K562 (cell line): ENCODE measurements at regions not wholly inside any gene's neighbourhood (a gene's known extent, or its start where the extent isn't known, plus 50 kb on each side); places are given as distances from the start of the nearest gene placed in this dataset.

Experiments
- ATAC-seq: fragments of 200-7000 bp; cut with Tn5 transposase; 3 replicates; pipeline ENCODE4 v1.9.1; 2020; ENCODE audit warnings: moderate library complexity
- BruUV-seq: library from RNA; stranded (reverse); fragments of 400-500 nt; replicated peaks from 2 replicates; lab custom pipeline; 2021; lab: Mats Ljungman, UMichigan
- CTCF ChIA-PET: fragments of 300-600 bp; formaldehyde crosslinking; extraction: SDS; loops from one replicate; lab custom pipeline; 2021; ENCODE audit warnings: low intra/inter-chr PET ratio; lab: Yijun Ruan, JAX
- POLR2A ChIA-PET: fragments of 300-600, 350-650 bp; sonication (Branson Sonifier 250); formaldehyde crosslinking; extraction: SDS; loops from one replicate; lab custom pipeline; 2021; ENCODE audit warnings: antibody characterized with exemption, inconsistent platforms; lab: Yijun Ruan, JAX
- DNase-seq, 4 experiments: peaks; one replicate each; pipeline versions ENCODE4 v3.0.0 to v3.0.0-alpha.2; 2011 to 2018; ENCODE audit warnings: low spot score in 3 of 4, mixed read lengths in 3 of 4; ENCODE audit errors: extremely low read depth in 1 of 4
- FAIRE-seq: peaks from 2 replicates; lab custom pipeline; 2011; peaks lifted over from hg19 to GRCh38; lab: Jason Lieb, UNC
- H2AFZ ChIP-seq: 2 replicates; pipeline ENCODE4 v1.6.0; 2011; ENCODE audit warnings: low read depth, low read length, control low read depth, inconsistent platforms
- H3K27ac ChIP-seq: fragments of 200-600 bp; 3 replicates; pipeline ENCODE4 v1.8.0; 2011; ENCODE audit warnings: low read depth, mild to moderate bottlenecking, control low read depth, inconsistent platforms, low read length, moderate library complexity, mixed read lengths; ENCODE audit errors: extremely low read depth
- H3K27me3 ChIP-seq, 2 experiments: fragments of 300-600 bp in 1 of 2; 2 replicates in 1 of 2; 3 replicates in 1 of 2; pipeline versions ENCODE4 v1.6.0 to v1.8.0; 2011; ENCODE audit warnings: inconsistent platforms in 2 of 2, low read length in 2 of 2, mild to moderate bottlenecking in 1 of 2, mixed read lengths in 1 of 2, moderate library complexity in 1 of 2; ENCODE audit not compliant: control insufficient read depth in 2 of 2, insufficient read depth in 2 of 2
- H3K36me3 ChIP-seq: fragments of 300-600 bp; 3 replicates; pipeline ENCODE4 v1.8.0; 2011; ENCODE audit warnings: mild to moderate bottlenecking, low read length, inconsistent platforms; ENCODE audit not compliant: control insufficient read depth, insufficient read depth
- H3K4me1 ChIP-seq, 2 experiments: fragments of 200-600 bp in 1 of 2; replicated peaks in 1 of 2; 2 replicates in 1 of 2; 3 replicates in 1 of 2; pipeline versions ENCODE4 v1.5.1 to v1.8.0; 2011; ENCODE audit warnings: inconsistent platforms in 2 of 2, low read length in 2 of 2, mild to moderate bottlenecking in 1 of 2, mixed read lengths in 1 of 2, moderate library complexity in 1 of 2; ENCODE audit not compliant: control insufficient read depth in 2 of 2, insufficient read depth in 2 of 2
- H3K4me2 ChIP-seq: 2 replicates; pipeline ENCODE4 v1.6.1; 2011; ENCODE audit warnings: low read length, control low read depth, inconsistent platforms, mixed read lengths; ENCODE audit not compliant: insufficient read depth
- H3K4me3 ChIP-seq: fragments of 200-600 bp; sonication (generic), shearing (Covaris generic); 2 replicates; pipeline ENCODE4 v1.5.1; 2016; ENCODE audit warnings: control low read depth, inconsistent platforms
- H3K79me2 ChIP-seq: fragments of 200-600 bp; 3 replicates; pipeline ENCODE4 v1.8.0; 2011; ENCODE audit warnings: low read length, inconsistent platforms; ENCODE audit not compliant: control insufficient read depth, insufficient read depth
- H3K9ac ChIP-seq, 2 experiments: 2 replicates each; pipeline versions ENCODE4 v1.6.0 to v1.6.1; 2011; ENCODE audit warnings: low read depth in 2 of 2, low read length in 2 of 2, control low read depth in 1 of 2, inconsistent platforms in 1 of 2, mild to moderate bottlenecking in 1 of 2, mixed read lengths in 1 of 2; ENCODE audit not compliant: insufficient read depth in 1 of 2
- H3K9me1 ChIP-seq: one replicate; pipeline ENCODE4 v1.6.0; 2011; ENCODE audit warnings: inconsistent platforms, mild to moderate bottlenecking, low read length, moderate library complexity; ENCODE audit not compliant: control insufficient read depth, insufficient read depth
- H3K9me3 ChIP-seq: replicated peaks from 2 replicates; pipeline ENCODE4 v1.5.1; 2011; ENCODE audit warnings: low read depth, low read length, inconsistent platforms; ENCODE audit not compliant: control insufficient read depth, insufficient read depth
- H4K20me1 ChIP-seq: replicated peaks from 2 replicates; pipeline ENCODE4 v1.6.1; 2011; ENCODE audit warnings: low read length, inconsistent platforms, mixed read lengths; ENCODE audit not compliant: control insufficient read depth, insufficient read depth
- HOMEZ ChIP-seq: fragments of 250-450 bp; sonication (Bioruptor Pico); IDR thresholded peaks from 2 replicates; pipeline ENCODE4 v1.4.0; 2020; ENCODE audit warnings: mild to moderate bottlenecking, moderate library complexity
- RBM15 ChIP-seq: fragments of 200-400 bp; formaldehyde crosslinking; IDR thresholded peaks from 2 replicates; pipeline ENCODE4 v1.6.1; 2018; ENCODE audit warnings: mild to moderate bottlenecking, low read length, moderate library complexity; ENCODE audit not compliant: insufficient read depth
- ZNF445 ChIP-seq: fragments of 250-450 bp; sonication (Bioruptor Pico); IDR thresholded peaks from 2 replicates; pipeline ENCODE4 v1.4.0; 2020; ENCODE audit warnings: low read depth, mild to moderate bottlenecking, moderate library complexity
- WGBS: fragments of 100-300 bp; shearing (Covaris generic); methylation state at CpG from one replicate; pipeline ENCODE4 v1.1.6; 2016; ENCODE audit warnings: low coverage, mixed read lengths; ENCODE audit not compliant: insufficient coverage; ENCODE audit errors: missing lambda C conversion rate; 5-methylcytosine and 5-hydroxymethylcytosine counted together
- in situ Hi-C: fragments of 300-500 bp; cut with MboI; formaldehyde crosslinking; loops from 4 replicates; pipeline ENCODE4 v1.15.0; 2018; ENCODE audit warnings: inconsistent platforms, mixed read lengths
- intact Hi-C: fragments of 100-400 bp; cut with micrococcal nuclease; formaldehyde crosslinking; loops from 2 replicates; pipeline ENCODE4 v1.14.2; 2022

DNA sequence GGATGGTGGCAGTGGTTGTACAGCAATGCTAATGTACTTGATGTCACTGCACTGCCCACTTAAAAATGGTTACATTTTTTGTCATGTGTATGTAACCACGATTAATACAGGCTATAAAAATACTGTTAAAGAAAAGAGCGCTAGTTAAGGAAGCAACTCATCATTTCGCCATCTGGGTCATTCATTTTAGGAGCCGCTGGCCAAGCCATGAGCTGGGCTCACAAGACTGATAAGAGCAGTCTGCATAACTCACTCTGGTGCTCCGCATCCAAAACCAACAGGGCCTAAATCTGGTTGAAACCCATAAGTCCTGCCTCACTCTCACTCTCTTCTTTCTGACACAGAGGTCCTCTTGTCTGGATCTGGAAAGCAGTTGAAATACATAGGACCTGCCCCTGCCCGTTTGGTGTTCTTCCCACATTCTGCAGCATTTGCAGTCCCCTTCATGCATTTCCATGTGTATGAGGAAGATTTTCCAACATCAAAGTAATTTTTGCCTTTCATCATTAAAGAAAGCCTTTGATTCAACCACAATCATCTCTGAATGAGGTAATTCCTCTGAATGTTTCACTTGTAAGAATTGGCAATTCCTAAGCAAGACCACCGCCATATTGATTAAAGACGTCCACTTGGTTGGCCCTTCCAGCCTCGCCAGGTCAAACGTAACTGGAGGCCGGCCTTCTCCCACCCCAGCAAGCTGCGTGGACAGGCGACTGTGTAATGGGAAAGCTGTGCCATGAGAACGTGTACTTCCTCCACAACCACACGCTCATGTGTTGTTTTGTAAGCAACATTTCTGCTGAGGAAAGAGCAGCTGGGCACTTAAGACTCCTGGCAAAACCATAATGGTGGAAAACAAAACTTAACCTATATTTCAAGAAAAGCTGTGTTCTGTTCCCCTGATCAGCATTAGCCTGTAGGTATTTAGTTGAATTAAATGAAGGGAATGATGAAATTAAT is 112.2 kb downstream of the VAPA start:
- Histone ChIP-seq H3K4me3 (no peak overlapping the region), H4K20me1 (no peaks in the 10 kb centered on the region), H3K79me2 (no peaks in the 10 kb centered on the region), H3K9ac (no peak overlapping the region), H3K27me3 (peaks cover 56 to 64% of the 10 kb centered on the region in 2 experiments), H3K4me1 (no peaks in the 10 kb centered on the region), H3K9me1 (no peaks in the 10 kb centered on the region), H2AFZ (no peak overlapping the region), H3K9me3 (no peaks in the 10 kb centered on the region), H3K4me2 (no peak overlapping the region), H3K36me3 (no peaks in the 10 kb centered on the region), H3K27ac (no peak overlapping the region)
- DNase-seq (no peak), FAIRE-seq (no peak), ATAC-seq (no peak)
- TF ChIP-seq HOMEZ (CRISPR knock-in tag) (no peak), ZNF445 (no peak), RBM15 (no peak)
- ChIA-PET POLR2A (interaction anchor here (0.7 to 2.5 kb wide), 5 partner anchors 8 to 446 kb away, joined by 3 to 7 read pairs (median 3); no protein-coding TSS in a partner anchor), CTCF (no interaction called here)
- intact Hi-C loops, result no loop called here
- in situ Hi-C loops, result no loop called here
- 2% methylated on average over 15 of the region's 15 CpGs for WGBS
- BruUV-seq, result no TSS peak
